SK-N-MC (cell line): ENCODE measurements at regions not wholly inside any gene's neighbourhood (a gene's known extent, or its start where the extent isn't known, plus 50 kb on each side); places are given as distances from the start of the nearest gene placed in this dataset.

Experiments used
- DNase-seq: peaks from one replicate; pipeline ENCODE4 v3.0.0-alpha.2; 2011; ENCODE audit warnings: low read depth, low spot score
- H3K27ac ChIP-seq: fragments of 200-600 bp; sonication (generic); 2 replicates; pipeline ENCODE4 v1.5.1; 2016; ENCODE audit warnings: mixed run types
- H3K36me3 ChIP-seq: fragments of 200-600 bp; sonication (generic); 2 replicates; pipeline ENCODE4 v1.6.1; 2017; ENCODE audit warnings: antibody characterized with exemption, low read length, mixed read lengths; ENCODE audit not compliant: insufficient read depth
- H3K4me3 ChIP-seq: fragments of 200-600 bp; sonication (generic); 2 replicates; pipeline ENCODE4 v1.5.1; 2016
- H3K9ac ChIP-seq: fragments of 200-600 bp; sonication (generic); 2 replicates; pipeline ENCODE4 v1.8.0; 2017; ENCODE audit warnings: mixed run types, mixed read lengths; ENCODE audit not compliant: insufficient read length
- H3K9me3 ChIP-seq: fragments of 200-600 bp; sonication (generic); 2 replicates; pipeline ENCODE4 v1.6.1; 2017; ENCODE audit warnings: low read depth, mild to moderate bottlenecking, antibody characterized with exemption, low read length, moderate library complexity, mixed read lengths
- EZH2 ChIP-seq: fragments of 200-600 bp; sonication (generic); IDR thresholded peaks from one replicate; pipeline ENCODE4 v1.6.1; 2017; ENCODE audit warnings: antibody characterized with exemption
- FOXP2 ChIP-seq: optimal IDR thresholded peaks from 2 replicates; pipeline ENCODE3; 2011; ENCODE audit warnings: mild to moderate bottlenecking, moderate library complexity; ENCODE audit not compliant: insufficient read depth; ENCODE audit errors: extremely low read length, control extremely low read depth
- POLR2AphosphoS5 ChIP-seq: IDR thresholded peaks from 2 replicates; pipeline ENCODE4 v1.6.1; 2012; ENCODE audit warnings: mild to moderate bottlenecking, low read depth, low read length, borderline replicate concordance

DNA sequence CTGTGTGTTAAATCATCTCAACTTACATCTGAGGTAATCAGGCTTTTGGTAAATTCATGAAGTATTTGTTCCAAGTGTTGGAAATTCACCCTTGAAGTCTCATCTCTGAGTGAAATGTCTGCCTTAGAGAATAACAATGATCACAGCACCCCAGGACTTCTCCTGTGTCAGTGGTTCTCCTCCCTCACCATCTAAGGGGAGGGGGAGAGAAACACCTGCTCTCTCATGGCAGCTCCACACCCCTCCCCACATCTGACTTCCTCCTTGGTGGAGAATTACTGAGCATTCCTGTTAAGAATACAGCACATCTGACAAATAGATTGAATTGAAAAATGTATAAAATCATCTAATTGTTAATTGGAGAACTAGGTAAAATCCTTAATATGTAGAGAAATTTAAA, 532.1 kb downstream of the RNF144A start:
- Histone ChIP-seq H3K9me3 (no peaks in the 10 kb centered on the region), H3K27ac (no peak overlapping the region), H3K9ac (no peak overlapping the region), H3K4me3 (no peak overlapping the region), H3K36me3 (no peaks in the 10 kb centered on the region)
- TF ChIP-seq EZH2, result no peak
- TF ChIP-seq POLR2AphosphoS5, result no peak
- no peak for TF ChIP-seq FOXP2
- DNase-seq, result no peak

DNA sequence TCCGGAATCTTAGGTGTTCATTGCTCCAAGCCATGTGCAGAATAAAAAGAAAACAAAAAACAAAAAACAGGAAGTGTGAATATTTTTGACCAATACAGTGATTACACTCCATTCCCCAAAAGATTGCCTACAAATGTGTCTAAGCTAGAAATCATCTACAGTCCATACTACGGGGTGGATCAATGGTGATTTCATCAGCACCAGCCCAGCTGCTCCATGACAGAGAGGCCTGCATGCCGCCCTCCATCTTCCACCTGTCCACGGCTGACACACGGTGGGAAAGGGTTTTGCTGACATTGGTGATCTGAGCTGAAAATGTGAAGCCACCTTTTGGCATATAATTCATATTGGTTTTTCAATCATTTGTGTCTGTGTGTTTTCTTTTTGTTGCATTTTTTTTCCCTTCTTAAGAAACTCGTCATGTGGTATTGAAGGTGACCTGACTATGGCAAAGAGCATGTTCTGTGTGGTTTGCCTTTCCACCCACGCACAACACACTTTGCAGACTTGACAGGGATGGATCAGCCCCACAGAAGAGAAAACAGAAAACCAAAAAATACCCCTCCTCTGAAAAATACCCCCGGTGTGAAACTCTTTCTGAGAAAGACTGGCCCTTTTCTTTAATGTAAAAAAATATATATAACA, 533.1 kb downstream of the RNF144A start:
- no peak for DNase-seq
- no peak for TF ChIP-seq EZH2
- no peak overlapping the region for H3K27ac ChIP-seq
- no peak overlapping the region for H3K4me3 ChIP-seq
- H3K36me3 ChIP-seq, result no peaks in the 10 kb centered on the region
- no peak overlapping the region for H3K9ac ChIP-seq
- H3K9me3 ChIP-seq, result no peaks in the 10 kb centered on the region

DNA sequence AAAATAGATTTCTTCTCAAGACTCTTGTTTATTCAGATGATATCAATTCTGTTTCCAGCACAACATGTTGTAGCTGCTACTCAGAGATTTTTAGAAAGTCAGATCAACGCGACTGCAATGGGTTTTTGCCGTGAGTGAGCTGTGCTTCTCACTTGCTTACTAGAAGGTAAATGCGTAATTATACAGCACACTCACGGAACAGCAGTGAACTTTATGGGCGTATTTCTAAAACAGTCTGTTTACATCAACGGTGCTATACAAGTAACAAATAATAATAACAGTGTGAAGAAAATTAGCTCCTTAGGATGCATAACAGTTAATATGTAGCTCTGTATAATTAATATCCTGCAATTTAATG, 533.6 kb downstream of the RNF144A start:
- Histone ChIP-seq H3K9ac (no peak overlapping the region), H3K36me3 (no peaks in the 10 kb centered on the region), H3K9me3 (no peaks in the 10 kb centered on the region), H3K27ac (no peak overlapping the region), H3K4me3 (no peak overlapping the region)
- DNase-seq, result no peak
- no peak for TF ChIP-seq FOXP2
- TF ChIP-seq POLR2AphosphoS5, result no peak
- no peak for TF ChIP-seq EZH2

DNA sequence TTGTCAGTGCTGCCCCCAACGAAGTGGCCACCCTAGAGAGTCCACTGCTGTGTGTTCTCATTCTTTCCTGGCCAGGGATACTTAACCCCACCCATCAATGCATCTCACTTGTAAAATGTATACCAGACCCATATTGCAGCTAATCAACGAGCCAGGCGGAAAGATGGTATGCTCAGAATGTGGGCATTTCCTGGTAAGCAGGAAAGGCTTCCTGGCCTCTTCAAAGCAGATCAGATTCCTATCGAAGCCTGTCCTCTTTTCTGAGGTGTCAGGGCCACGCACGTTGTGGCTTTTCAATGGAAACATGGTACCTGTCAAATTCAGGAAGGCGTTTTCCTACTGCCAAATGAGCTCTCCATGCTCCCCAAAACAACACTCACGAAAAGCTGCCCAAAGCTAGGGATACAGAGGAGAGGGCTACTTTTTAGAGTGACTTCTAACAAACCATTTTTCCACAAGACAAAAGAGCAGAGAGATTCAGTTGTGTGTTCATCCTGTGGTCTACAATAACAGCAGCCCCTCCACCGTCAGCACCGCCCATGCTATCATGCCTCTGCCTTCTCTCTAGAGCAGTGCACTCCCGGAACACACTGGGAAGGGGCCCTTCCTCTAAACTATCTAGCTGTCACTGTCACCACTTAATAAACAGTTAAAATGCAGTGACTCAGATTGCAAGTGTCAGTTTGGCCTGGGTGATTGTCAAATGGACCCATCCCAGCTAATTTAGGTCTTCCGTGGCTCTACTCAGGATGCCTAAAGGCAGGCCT, 535.1 kb downstream of the RNF144A start:
- no peak overlapping the region for H3K27ac ChIP-seq
- H3K9ac ChIP-seq, result no peak overlapping the region
- no peaks in the 10 kb centered on the region for H3K9me3 ChIP-seq
- no peaks in the 10 kb centered on the region for H3K36me3 ChIP-seq
- no peak overlapping the region for H3K4me3 ChIP-seq
- TF ChIP-seq EZH2 (no peak), FOXP2 (no peak), POLR2AphosphoS5 (no peak)
- no peak for DNase-seq

DNA sequence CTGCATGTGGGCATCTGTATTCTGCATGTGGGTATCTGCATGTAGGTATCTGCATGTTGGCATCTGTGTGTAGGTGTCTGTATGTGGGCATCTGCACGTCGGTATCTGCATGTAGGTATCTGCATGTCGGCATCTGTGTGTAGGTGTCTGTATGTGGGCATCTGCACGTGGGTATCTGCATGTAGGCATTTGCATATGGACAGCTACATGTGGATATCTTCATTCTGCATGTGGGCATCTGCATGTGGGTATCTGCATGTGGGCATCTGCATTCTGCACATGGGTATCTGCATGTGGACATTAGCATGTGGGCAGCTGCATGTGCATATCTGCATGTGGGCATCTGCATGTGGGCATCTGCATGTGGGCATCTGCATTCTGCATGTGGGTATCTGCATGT, 537.4 kb downstream of the RNF144A start:
- TF ChIP-seq POLR2AphosphoS5, result no peak
- TF ChIP-seq EZH2, result no peak
- no peak for TF ChIP-seq FOXP2
- H3K27ac ChIP-seq, result no peak overlapping the region
- no peaks in the 10 kb centered on the region for H3K36me3 ChIP-seq
- no peak overlapping the region for H3K4me3 ChIP-seq
- no peaks in the 10 kb centered on the region for H3K9me3 ChIP-seq
- H3K9ac ChIP-seq, result no peak overlapping the region
- no peak for DNase-seq

DNA sequence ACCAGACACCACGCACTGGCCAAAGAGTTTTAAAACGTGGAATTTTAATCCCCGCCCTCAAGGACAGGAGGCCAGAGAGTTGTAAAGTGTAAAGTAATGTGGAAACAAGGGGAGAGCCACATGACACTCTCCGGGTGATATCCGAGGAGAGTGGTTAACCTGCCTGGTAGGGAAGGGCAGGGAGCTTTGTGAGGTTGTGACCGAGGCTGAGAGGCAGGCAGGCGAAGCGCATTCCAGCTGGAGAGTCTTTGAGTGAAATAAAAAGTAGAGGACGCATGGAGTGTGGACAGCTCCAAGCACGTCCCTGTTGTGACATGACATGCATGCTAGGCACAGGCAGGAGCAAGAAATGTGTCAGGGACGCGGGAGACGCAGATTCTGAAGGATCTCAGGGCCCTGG, 539.5 kb downstream of the RNF144A start:
- no peak overlapping the region for H3K4me3 ChIP-seq
- no peaks in the 10 kb centered on the region for H3K9me3 ChIP-seq
- no peak for TF ChIP-seq FOXP2
- TF ChIP-seq POLR2AphosphoS5, result no peak
- no peak for TF ChIP-seq EZH2
- no peak overlapping the region for H3K27ac ChIP-seq
- H3K9ac ChIP-seq, result no peak overlapping the region
- H3K36me3 ChIP-seq, result no peaks in the 10 kb centered on the region
- DNase-seq, result no peak

DNA sequence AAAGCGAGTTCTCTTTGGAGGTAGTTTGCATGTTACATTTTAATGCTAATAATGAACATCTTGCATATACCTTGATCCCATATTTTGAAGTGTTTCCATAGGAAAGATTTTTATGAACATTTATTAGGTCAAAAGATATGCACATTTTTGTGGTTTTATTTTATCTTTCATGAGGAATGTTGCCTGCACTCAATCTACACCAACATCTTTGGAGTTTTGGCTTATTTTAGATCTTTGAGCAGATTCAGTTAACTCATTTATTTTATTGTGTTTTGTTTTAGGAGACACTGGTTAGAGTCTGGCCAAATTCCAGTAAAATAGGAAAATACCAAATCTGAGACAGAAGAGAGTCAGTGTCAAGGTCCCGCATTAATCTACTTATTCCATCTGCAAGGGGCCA, 540.9 kb downstream of the RNF144A start:
- no peak for DNase-seq
- Histone ChIP-seq H3K9ac (no peak overlapping the region), H3K27ac (no peak overlapping the region), H3K9me3 (no peaks in the 10 kb centered on the region), H3K36me3 (no peaks in the 10 kb centered on the region), H3K4me3 (no peak overlapping the region)
- no peak for TF ChIP-seq POLR2AphosphoS5

DNA sequence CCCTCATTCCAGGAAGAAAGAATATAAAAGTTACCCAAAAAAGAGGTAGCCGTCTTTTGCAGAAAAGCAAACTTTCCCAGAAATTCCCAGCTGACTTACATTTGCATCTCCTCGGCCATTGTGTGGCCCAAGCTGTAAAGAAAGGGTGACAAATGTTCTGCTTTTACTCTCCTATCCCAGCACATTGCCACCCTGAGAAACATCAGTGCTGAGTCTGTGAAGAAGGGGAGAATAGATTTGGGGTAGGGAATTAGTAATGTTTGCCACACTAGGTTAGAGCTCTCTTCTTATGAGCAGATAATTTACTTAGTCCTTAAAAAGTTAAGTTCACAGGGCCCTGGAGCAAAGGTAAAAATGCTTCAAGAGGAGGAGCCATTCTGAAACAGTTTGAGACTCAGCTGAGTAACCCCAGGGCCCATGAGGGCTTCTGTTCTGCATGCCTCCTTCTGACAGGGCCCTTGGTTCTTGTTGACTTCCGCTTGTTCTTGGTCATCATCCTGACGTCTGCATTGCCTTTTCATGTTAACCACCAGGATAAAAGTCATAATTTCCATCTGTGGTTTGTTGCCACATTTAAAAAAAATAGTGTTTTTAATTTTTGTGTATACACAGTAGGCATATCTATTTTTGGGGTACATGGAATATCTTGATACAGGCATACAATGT, 550.7 kb downstream of the RNF144A start:
- TF ChIP-seq EZH2 (no peak), POLR2AphosphoS5 (no peak), FOXP2 (no peak)
- no peak for DNase-seq
- Histone ChIP-seq H3K9ac (no peak overlapping the region), H3K36me3 (no peaks in the 10 kb centered on the region), H3K9me3 (no peaks in the 10 kb centered on the region), H3K4me3 (no peak overlapping the region), H3K27ac (no peak overlapping the region)

DNA sequence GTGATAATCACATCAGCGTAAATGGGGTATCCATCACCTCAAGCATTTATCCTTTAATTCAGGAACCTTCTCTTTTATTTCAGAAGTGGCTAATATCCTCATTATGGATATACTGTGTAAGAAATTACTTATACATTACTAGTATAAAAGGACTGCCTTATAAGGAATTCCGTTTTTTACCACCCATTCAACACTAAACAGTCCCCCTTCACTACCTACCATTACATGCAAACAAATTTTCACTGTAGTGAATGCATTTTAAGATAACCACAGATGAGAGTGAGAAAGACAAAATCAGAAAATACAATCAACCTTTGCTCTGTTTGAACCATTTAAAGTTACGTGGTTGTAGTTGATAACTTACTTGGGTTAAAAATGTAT, 551.2 kb downstream of the RNF144A start:
- TF ChIP-seq POLR2AphosphoS5, result no peak
- no peak overlapping the region for H3K9ac ChIP-seq
- no peak overlapping the region for H3K27ac ChIP-seq
- no peak for DNase-seq
- H3K4me3 ChIP-seq, result no peak overlapping the region
- no peaks in the 10 kb centered on the region for H3K36me3 ChIP-seq
- no peaks in the 10 kb centered on the region for H3K9me3 ChIP-seq
